HG02884 (cell line): ENCODE measurements at regions not wholly inside any gene's neighbourhood (a gene's known extent, or its start where the extent isn't known, plus 50 kb on each side); places are given as distances from the start of the nearest gene placed in this dataset.
A peak's percentile ranks its signal among the peaks of the same experiment; 100 is the strongest.
"Not testable (repeated sequence)": the region's sequence is repeated elsewhere in the genome, so short reads cannot be mapped to it uniquely, and the experiment has no call there.

Experiments
- ATAC-seq: cut with Tn5 transposase; IDR thresholded peaks from one replicate; pipeline ENCODE4 v1.9.1; 2021; ENCODE audit warnings: mild to moderate bottlenecking, moderate library complexity; ENCODE audit not compliant: unreplicated experiment

DNA sequence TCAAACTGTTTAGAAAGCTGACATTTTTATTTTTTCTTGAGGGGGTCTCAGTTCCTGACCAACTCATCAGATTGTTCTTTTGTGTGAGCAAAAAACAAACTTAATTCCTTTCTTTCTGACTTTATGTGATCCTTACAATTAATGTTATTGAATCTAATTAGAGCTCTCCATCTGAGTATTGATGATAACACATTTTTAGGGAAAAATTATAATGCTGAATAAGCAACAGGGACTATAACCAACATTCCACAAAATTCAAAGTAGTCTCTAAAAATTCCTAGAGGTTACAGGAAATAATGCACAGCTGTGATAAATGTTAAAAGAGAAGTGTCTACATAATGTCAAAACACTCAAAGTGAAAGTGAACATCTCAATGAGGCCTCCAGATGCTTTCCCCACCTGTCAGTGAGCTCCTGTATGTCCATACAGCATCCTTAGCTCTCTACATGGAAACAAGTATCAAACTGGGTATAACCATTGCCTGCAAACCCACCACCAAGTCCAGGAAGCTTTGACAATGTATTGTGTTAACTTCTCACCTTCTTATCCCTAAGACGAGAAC lies 786.0 kb upstream of the SLC39A10 start:
- ATAC-seq = no peak

GRCh38 chr2:194867328-194867727 lies 789.7 kb upstream of the SLC39A10 start:
- peak; percentile 78 for ATAC-seq

DNA sequence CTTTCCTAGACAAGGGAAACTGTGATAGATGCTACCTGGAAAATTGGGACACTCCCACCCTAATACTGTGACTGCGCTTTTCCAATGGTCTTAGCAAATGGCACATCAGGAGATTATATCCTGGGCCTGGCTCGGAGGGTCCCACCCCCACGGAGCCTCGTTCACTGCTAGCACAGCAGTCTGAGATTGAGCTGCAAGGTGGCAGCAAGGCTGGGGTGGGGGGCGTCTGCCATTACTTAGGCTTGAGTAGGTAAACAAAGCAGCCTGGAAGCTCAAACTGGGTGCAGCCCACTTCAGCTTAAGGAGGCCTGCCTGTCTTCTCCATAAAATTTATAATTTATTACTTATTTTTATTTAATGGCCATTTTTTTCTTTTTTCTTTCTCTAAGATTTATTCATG lies 802.1 kb upstream of the SLC39A10 start:
- ATAC-seq = no peak

- no peak for ATAC-seq
Observed at GRCh38 chr2:194842871-194843270, 814.2 kb upstream of the SLC39A10 start.

DNA sequence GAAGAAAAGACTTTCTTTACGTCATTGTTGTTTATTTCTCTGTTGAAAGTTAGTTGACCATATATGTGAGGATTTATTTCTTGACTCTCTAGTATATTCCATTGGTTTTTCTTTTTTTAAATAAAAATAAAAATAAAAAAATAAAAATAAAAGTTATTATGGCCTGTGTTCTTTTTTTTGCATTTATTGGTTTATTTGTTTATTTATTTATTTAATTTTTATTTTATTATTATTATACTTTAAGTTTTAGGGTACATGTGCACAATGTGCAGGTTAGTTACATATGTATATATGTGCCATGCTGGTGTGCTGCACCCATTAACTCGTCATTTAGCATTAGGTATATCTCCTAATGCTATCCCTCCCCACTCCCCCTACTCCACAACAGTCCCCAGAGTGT lies 822.7 kb upstream of the SLC39A10 start:
- ATAC-seq = not testable (repeated sequence)

DNA sequence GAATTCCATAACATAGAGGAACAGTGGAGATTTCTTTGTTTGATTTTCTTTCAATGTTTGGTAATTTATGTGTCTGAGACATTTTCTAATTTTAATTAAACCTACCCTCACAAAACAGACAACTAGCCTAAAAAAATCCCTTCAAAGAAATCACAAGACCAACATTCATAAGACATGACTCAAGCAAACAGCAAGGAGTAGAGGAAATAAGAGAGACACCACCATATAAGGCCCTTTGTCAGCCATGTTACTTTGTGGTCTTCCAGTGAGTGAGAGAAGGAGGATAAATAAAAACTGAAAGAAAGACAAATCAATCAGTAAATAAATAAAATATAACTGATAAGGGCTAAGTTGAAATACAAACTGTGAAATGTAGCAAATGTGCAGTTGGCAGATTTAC lies 830.8 kb upstream of the SLC39A10 start:
- no peak for ATAC-seq

DNA sequence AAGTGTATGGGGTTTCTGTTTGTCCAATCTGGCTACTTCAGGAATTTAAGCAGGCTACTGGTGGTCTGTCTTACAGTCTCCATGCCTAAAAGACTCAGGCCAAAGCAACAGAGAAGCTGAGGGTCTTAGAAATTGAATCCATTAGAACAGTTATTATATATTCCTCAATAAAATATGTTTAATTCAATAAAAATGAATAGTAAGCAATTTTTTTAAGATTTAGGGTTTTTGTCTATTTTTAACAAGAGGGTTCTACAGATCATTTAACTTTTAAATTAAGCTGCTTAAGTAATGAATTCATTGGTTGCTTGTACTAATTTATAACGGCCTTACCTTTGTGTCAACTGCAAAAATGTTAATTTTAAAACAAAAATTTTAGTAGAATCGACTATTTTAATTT lies 832.6 kb upstream of the SLC39A10 start:
- no peak for ATAC-seq

GRCh38 chr2:194822657-194823056 lies 834.4 kb upstream of the SLC39A10 start:
- no peak for ATAC-seq

DNA sequence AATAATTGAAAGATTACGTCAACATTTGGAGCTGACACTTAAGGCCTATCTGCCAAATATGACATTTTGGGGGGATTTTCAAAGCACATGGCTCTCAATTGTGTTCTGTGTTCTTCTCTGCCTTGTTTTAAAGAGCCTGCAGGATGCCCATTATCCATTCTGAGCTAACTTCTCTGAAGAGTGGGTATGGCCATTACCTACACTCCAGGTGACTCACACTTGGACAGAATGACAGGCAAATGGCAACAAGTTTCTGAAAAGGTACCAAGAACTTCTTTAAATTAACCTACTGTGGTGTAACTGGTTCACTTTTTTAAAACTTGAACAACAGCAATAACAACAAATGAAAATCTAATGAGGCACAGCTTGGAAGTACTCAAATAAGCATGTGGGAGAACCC lies 834.9 kb upstream of the SLC39A10 start:
- no peak for ATAC-seq

GRCh38 chr2:194819367-194819766 lies 837.7 kb upstream of the SLC39A10 start:
- no peak for ATAC-seq

GRCh38 chr2:194815475-194815874 lies 841.6 kb upstream of the SLC39A10 start:
- ATAC-seq = no peak

GRCh38 chr2:194802589-194802988 lies 854.4 kb upstream of the SLC39A10 start:
- ATAC-seq = no peak

DNA sequence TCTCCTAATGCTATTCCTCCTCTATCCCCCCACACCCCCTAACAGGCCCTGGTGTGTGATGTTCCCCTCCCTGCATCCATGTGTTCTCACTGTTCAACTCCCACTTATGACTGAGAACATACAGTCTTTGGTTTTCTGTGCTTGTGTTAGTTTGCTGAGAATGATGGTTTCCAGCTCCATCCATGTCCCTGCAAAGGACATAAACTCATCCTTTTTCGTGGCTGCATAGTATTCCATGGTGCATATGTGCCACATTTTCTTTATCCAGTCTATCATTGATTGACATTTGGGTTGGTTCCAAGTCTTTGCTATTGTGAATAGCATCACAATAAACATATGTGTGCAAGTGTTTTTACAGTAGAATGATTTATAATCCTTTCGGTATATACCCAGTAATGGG lies 870.0 kb upstream of the SLC39A10 start:
- ATAC-seq = not testable (repeated sequence)

DNA sequence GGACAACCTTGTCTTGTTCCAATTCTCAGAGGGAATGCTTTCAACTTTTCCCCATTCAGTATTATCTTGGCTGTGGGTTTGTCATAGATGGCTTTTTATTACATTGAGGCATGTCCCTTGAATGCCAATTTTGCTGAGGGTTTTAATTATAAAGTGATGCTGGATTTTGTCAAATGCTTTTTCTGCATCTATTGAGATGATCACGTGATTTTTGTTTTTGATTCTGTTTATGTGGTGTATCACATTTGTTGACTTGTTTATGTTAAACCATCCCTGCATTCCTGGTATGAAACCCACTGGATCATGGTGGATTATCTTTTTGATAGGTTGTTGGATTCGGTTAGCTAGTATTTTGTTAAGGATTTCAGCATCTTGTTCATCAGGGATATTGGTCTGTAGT lies 885.6 kb upstream of the SLC39A10 start:
- not testable (repeated sequence) for ATAC-seq

DNA sequence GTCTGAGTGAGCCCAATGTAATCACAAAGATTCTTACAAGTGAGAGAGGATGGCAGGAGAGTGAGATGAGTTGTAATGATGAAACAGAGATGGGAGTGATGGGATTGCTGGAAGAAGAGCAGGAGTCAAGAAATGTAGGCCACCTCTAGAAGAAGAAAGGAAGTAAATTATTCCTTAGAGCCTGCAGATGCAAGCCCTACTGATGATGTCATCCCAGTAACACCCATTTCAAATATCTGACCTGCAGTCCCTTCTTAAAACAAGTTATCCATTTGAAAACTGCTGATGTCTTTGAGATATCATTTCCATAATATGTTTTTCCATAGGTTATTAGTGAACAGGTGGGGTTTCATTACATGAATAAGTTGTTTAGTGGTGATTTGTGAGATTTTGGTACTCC lies 888.0 kb upstream of the SLC39A10 start:
- no peak for ATAC-seq

GRCh38 chr2:194765723-194766122 lies 891.3 kb upstream of the SLC39A10 start:
- ATAC-seq = no peak

GRCh38 chr2:194750926-194751325 lies 906.1 kb upstream of the SLC39A10 start:
- ATAC-seq = no peak

DNA sequence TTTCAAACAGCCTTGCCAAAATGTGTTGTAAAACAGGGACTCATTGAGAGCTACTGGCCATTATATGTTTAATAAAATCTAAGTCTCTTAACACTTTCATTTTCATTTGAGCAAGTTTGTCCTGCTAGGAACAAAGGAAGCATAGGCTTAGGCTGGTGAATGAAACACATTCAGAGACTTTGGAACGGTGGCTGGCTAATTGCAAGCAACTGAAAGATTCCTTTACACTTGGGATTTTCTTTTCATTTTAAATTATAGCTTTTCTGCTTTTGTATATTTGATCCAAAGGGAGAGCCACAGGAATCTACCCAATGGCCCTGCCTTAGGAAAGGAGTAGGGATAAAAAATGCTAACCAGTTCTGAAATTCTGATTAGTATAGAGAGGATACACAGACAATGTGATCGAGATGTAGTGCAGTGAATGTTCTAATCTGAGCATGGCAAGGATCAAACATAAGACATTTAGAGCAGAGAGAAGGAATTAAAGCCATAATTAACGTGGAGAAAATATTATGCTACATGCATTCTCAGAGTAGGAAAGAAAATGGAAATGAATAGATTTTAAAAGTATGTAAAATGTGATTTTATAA lies 911.4 kb upstream of the SLC39A10 start:
- ATAC-seq = no peak

DNA sequence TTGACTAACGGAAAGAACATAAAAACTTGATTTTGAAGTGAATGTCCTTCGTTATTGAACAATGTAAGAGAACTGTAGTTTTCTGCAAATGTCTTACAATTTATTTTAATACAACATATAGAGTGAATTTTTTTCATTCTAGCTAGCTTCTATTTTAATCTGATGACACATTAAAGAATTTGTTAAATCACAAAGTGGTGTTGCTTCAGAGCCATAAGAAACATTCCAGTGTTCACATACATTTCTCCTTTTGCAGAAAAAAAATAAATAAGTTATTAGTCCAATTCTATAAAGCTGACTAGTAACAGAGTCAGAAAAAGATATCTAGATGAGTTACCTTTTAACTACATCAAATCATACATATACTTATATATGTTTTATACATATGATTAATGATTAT lies 914.3 kb upstream of the SLC39A10 start:
- ATAC-seq = no peak

GRCh38 chr2:194739217-194739616 lies 917.8 kb upstream of the SLC39A10 start:
- no peak for ATAC-seq

DNA sequence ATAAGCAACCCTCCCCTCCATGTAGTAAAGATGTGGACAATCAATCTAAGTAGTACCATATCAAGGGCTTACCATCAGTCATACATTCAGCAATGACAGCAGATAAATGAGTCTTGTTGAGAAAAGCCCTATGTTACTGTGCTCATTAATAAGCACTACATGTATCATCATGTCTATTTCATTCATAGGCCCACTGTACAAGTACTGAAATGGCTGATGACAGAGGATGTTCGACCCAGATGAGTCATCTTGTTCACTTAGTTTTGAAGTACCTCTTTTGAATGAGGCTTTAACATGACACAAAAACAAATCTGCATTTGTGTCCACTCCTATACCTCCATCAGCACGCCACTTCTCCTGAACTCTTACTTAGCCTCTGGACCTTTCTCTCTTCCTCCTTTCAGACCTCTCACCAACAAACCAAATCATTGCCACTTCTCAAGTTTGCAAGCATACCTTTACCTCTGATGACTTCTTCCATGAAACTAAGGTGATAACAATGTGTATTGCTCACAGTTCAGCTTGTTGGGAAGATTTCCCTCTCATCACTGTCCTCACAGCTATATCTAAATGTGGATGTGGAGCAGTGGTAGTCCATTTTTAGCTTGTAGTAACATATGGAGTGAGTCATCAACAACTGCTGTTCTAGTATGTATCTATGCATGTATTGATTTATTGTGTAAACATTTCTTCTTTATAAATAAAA lies 921.0 kb upstream of the SLC39A10 start:
- no peak for ATAC-seq

GRCh38 chr2:194730266-194730665 lies 926.8 kb upstream of the SLC39A10 start:
- ATAC-seq = no peak

DNA sequence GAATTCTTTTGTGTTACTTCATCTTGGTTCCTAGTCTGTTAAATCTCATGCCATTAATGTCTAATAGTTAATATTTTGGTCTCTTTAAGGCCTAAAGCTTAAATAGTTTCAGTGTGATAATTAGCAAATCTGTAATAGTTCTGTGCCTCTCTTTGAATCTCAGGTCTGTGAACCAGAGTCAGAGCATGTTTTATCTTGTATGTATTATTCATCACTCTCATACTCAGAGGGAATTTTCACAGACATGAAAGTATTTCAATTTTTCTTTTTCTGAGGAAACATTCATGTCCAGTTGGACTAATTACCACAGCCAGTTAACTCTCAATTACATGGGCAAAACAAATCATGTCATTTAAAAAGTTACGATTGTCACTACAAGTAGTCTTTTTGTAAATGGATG lies 931.9 kb upstream of the SLC39A10 start:
- ATAC-seq = no peak
